Colonic mucosa (tissue), 4 donors: ENCODE measurements at regions not wholly inside any gene's neighbourhood (a gene's known extent, or its start where the extent isn't known, plus 50 kb on each side); places are given as distances from the start of the nearest gene placed in this dataset.

Experiments
- DNase-seq: peaks from one replicate; pipeline ENCODE4 v3.0.0-alpha.2; 2020
- H3K27ac ChIP-seq: fragments of 200-600 bp; one replicate; pipeline ENCODE4 v1.8.0; 2021
- H3K27me3 ChIP-seq: fragments of 200-600 bp; one replicate; pipeline ENCODE4 v1.8.0; 2021
- H3K36me3 ChIP-seq: fragments of 200-600 bp; one replicate; pipeline ENCODE4 v1.8.0; 2021
- H3K4me1 ChIP-seq: fragments of 200-600 bp; one replicate; pipeline ENCODE4 v1.8.0; 2021; ENCODE audit warnings: mild to moderate bottlenecking
- H3K4me3 ChIP-seq: fragments of 200-600 bp; one replicate; pipeline ENCODE4 v1.8.0; 2021
- H3K9ac ChIP-seq, 2 donors: one replicate each; pipeline ENCODE4 v1.7.0; 2013; ENCODE audit warnings: control low read depth in 2 of 2, low read depth in 2 of 2, low read length in 2 of 2
- H3K9me3 ChIP-seq: fragments of 200-600 bp; one replicate; pipeline ENCODE4 v1.8.0; 2021
- CTCF ChIP-seq: fragments of 200-600 bp; IDR thresholded peaks from one replicate; pipeline ENCODE4 v1.8.0; 2022; ENCODE audit warnings: antibody characterized with exemption, mild to moderate bottlenecking
- intact Hi-C: fragments of 100-400 bp; cut with DNase I; formaldehyde crosslinking; loops from one replicate; pipeline ENCODE4 v1.14.1; 2022
- donor health status: healthy.
- donor health status: DM: no; HTN: no; CAD: no.
- donor health status: DM: no; HTN: no; CAD: no.

- Histone ChIP-seq H3K27me3 (no peaks in the 10 kb centered on the region), H3K36me3 (no peaks in the 10 kb centered on the region), H3K9me3 (no peaks in the 10 kb centered on the region), H3K4me3 (no peak overlapping the region), H3K27ac (no peak overlapping the region), H3K4me1 (no peaks in the 10 kb centered on the region), H3K9ac (no peak overlapping the region)
- no peak for DNase-seq
- intact Hi-C loops = no loop called here
- TF ChIP-seq CTCF = no peak
These were observed 348.8 kb upstream of the POU3F2 start for GRCh38 chr6:98485593-98485992.

- H3K9ac ChIP-seq = no peak overlapping the region
- no peaks in the 10 kb centered on the region for H3K9me3 ChIP-seq
- H3K27ac ChIP-seq = no peak overlapping the region
- no peak for DNase-seq
- H3K4me1 ChIP-seq = no peaks in the 10 kb centered on the region
- no peak for TF ChIP-seq CTCF
- no peaks in the 10 kb centered on the region for H3K27me3 ChIP-seq
- no peak overlapping the region for H3K4me3 ChIP-seq
- no peaks in the 10 kb centered on the region for H3K36me3 ChIP-seq
- intact Hi-C loops = no loop called here
These were observed 348.3 kb upstream of the POU3F2 start for GRCh38 chr6:98486057-98486456.

DNA sequence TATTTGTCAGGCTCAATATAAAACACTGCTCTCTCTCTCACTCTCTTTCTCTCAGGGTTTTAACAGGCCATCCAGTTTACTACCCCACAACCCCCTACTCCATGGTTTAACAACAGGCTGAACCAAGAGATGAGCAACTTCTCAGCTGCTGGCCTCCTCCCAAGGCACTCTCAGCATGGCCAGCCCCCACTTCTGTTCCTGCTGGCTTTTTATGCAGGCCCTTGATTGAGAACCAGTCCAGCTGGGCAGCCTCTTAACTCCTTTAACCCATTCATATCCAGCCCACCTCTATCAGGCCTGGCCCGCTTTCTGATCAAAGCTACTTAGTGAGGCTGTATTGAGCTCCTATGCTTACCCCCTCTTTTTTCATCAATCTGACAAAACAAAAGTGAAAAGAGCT lies 346.8 kb upstream of the POU3F2 start:
- intact Hi-C loops = no loop called here
- no peak overlapping the region for H3K27ac ChIP-seq
- no peak for DNase-seq
- no peak overlapping the region for H3K4me3 ChIP-seq
- H3K9ac ChIP-seq = no peak overlapping the region
- H3K9me3 ChIP-seq = no peaks in the 10 kb centered on the region
- H3K27me3 ChIP-seq = no peaks in the 10 kb centered on the region
- H3K36me3 ChIP-seq = no peaks in the 10 kb centered on the region
- no peaks in the 10 kb centered on the region for H3K4me1 ChIP-seq
- no peak for TF ChIP-seq CTCF

DNA sequence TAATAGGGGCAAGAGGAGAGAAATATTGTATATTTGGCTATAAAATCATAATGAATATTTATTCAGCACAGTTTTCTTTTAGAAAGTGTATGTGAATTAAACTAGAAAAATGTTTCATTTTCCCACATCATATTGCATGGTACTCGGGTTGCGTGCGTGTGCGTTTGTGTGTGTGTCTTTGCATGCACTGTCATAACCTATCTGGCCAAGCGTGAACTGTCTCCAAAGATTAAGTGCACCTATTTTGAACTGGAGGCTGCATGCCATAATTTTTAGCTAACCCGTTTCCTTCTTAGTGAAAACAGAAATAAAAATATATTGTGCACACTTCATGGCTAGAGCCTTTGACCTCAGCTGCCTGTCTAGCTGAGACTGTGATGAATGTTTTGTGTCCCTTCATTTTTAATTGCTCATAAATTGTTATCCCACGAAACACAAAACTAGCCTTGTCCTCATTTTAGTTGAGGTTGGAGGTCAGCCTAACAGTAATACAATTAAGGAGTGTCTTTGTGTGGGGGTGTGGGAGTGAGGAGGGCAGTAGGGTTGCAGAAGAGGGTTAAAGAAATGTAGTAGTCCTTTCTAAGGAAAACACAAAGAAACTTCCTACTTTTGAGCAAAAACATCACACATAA lies 336.1 kb upstream of the POU3F2 start:
- no peak for TF ChIP-seq CTCF
- H3K9ac ChIP-seq = no peak overlapping the region
- intact Hi-C loops = no loop called here
- no peaks in the 10 kb centered on the region for H3K4me1 ChIP-seq
- no peak overlapping the region for H3K4me3 ChIP-seq
- no peak overlapping the region for H3K27ac ChIP-seq
- H3K27me3 ChIP-seq = no peaks in the 10 kb centered on the region
- DNase-seq = no peak
- H3K36me3 ChIP-seq = no peaks in the 10 kb centered on the region
- no peaks in the 10 kb centered on the region for H3K9me3 ChIP-seq

DNA sequence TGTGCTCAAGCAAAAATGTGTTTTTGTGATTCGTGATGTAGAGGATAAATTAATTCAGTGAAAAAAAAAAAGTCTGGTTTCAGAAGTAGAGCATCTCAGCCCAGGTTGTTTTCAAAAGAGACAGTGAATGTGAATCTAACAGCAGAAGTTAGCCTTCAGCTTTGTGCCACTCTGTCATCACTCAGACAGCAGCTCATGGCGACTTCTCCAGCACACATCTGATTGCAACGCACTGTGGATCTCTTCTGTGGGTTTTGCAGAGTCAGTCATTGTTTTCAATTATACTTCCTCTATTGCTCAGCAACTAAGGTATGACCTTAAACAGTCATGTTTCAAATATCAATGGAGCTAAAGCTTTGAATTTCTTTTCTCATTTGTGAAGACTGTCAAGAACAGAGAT lies 335.5 kb upstream of the POU3F2 start:
- no peaks in the 10 kb centered on the region for H3K9me3 ChIP-seq
- no peak overlapping the region for H3K4me3 ChIP-seq
- no peaks in the 10 kb centered on the region for H3K27me3 ChIP-seq
- TF ChIP-seq CTCF = no peak
- H3K27ac ChIP-seq = no peak overlapping the region
- intact Hi-C loops = no loop called here
- H3K4me1 ChIP-seq = no peaks in the 10 kb centered on the region
- no peak overlapping the region for H3K9ac ChIP-seq
- DNase-seq = no peak
- H3K36me3 ChIP-seq = no peaks in the 10 kb centered on the region
